HG02798 (cell line): ENCODE measurements at regions not wholly inside any gene's neighbourhood (a gene's known extent, or its start where the extent isn't known, plus 50 kb on each side); places are given as distances from the start of the nearest gene placed in this dataset.

Source experiments
- ATAC-seq: cut with Tn5 transposase; IDR thresholded peaks from one replicate; pipeline ENCODE4 v1.9.1; 2021; ENCODE audit warnings: mild to moderate bottlenecking; ENCODE audit not compliant: unreplicated experiment, poor library complexity

- ATAC-seq = no peak
These were observed 361.2 kb downstream of the SUCLA2 start for GRCh38 chr13:47639738-47640447.

GRCh38 chr13:47638627-47639026 is 362.4 kb downstream of the SUCLA2 start:
- ATAC-seq = no peak

- no peak for ATAC-seq
These were observed 368.8 kb downstream of the SUCLA2 start for GRCh38 chr13:47632311-47632710.

- no peak for ATAC-seq
These were observed 372.4 kb downstream of the SUCLA2 start for GRCh38 chr13:47628666-47629065.

- no peak for ATAC-seq
These were observed 377.2 kb downstream of the SUCLA2 start for GRCh38 chr13:47623862-47624261.

- no peak for ATAC-seq
These were observed 379.1 kb downstream of the SUCLA2 start for GRCh38 chr13:47621931-47622330.

GRCh38 chr13:47611664-47612288 is 389.3 kb downstream of the SUCLA2 start:
- ATAC-seq = no peak

GRCh38 chr13:47610687-47611086 is 390.4 kb downstream of the SUCLA2 start:
- ATAC-seq = no peak

- no peak for ATAC-seq
These were observed 397.7 kb downstream of the SUCLA2 start for GRCh38 chr13:47603365-47603764.

- ATAC-seq = no peak
These were observed 402.6 kb downstream of the SUCLA2 start for GRCh38 chr13:47598340-47598911.

- no peak for ATAC-seq
These were observed 406.2 kb downstream of the SUCLA2 start for GRCh38 chr13:47594833-47595232.

- no peak for ATAC-seq
These were observed 408.8 kb downstream of the SUCLA2 start for GRCh38 chr13:47592256-47592655.

- no peak for ATAC-seq
These were observed 412.4 kb downstream of the SUCLA2 start for GRCh38 chr13:47588676-47589075.

GRCh38 chr13:47572375-47572774 is 428.7 kb downstream of the SUCLA2 start:
- ATAC-seq = no peak

GRCh38 chr13:47564041-47564440 is 437.0 kb downstream of the SUCLA2 start:
- no peak for ATAC-seq

- no peak for ATAC-seq
These were observed 444.4 kb downstream of the SUCLA2 start for GRCh38 chr13:47556703-47557102.

- no peak for ATAC-seq
These were observed 445.8 kb downstream of the SUCLA2 start for GRCh38 chr13:47555235-47555634.

- no peak for ATAC-seq
These were observed 447.6 kb downstream of the SUCLA2 start for GRCh38 chr13:47553329-47553977.

- no peak for ATAC-seq
These were observed 451.8 kb downstream of the SUCLA2 start for GRCh38 chr13:47549219-47549752.

- no peak for ATAC-seq
These were observed 452.7 kb downstream of the SUCLA2 start for GRCh38 chr13:47548294-47548840.
